Gastrocnemius medialis (tissue), 4 donors: ENCODE measurements at regions not wholly inside any gene's neighbourhood (a gene's known extent, or its start where the extent isn't known, plus 50 kb on each side); places are given as distances from the start of the nearest gene placed in this dataset.

Experiments
- ATAC-seq, 2 donors: fragments of 150-250 bp; one replicate each; pipeline ENCODE4 v1.9.1; 2016
- DNase-seq, 2 donors: peaks; one replicate each; pipeline ENCODE4 v3.0.0-alpha.2; 2019
- H3K27ac ChIP-seq, 4 donors: fragments of 200-600 bp; sonication (generic); 1 replicate in 1 of 4; 2 replicates in 3 of 4; pipeline ENCODE4 v1.5.1; 2016 to 2018; ENCODE audit warnings: mild to moderate bottlenecking in 2 of 4, moderate library complexity in 1 of 4
- H3K27me3 ChIP-seq, 3 donors: fragments of 200-600 bp; sonication (generic) in 2 of 3; 1 replicate in 1 of 3; 2 replicates in 2 of 3; pipeline versions ENCODE4 v1.5.1 to v1.6.0; 2016 to 2019; ENCODE audit warnings: mild to moderate bottlenecking in 1 of 3, moderate library complexity in 1 of 3
- H3K36me3 ChIP-seq, 2 donors: fragments of 200-600 bp; sonication (generic) in 1 of 2; one replicate each; pipeline ENCODE4 v1.5.1; 2017 to 2018
- H3K4me1 ChIP-seq, 2 donors: fragments of 200-600 bp; sonication (generic) in 1 of 2; one replicate each; pipeline ENCODE4 v1.5.1; 2016 to 2017; ENCODE audit warnings: mild to moderate bottlenecking in 2 of 2
- H3K4me3 ChIP-seq, 4 donors: fragments of 200-600 bp; sonication (generic) in 3 of 4; 1 replicate in 1 of 4; 2 replicates in 3 of 4; pipeline ENCODE4 v1.5.1; 2016 to 2019; ENCODE audit warnings: mild to moderate bottlenecking in 2 of 4
- H3K9me3 ChIP-seq, 3 donors: fragments of 200-600 bp; sonication (generic) in 2 of 3; 1 replicate in 1 of 3; 2 replicates in 2 of 3; pipeline ENCODE4 v1.5.1; 2016 to 2019
- CTCF ChIP-seq, 5 experiments: fragments of 450-650 bp in 3 of 5; fragments of 200-600 bp in 2 of 5; sonication (generic) in 2 of 5; IDR thresholded peaks in 4 of 5; conservative IDR thresholded peaks in 1 of 5; 1 replicate in 4 of 5; 2 replicates in 1 of 5; pipeline ENCODE4 v1.5.1; 2016 to 2019; ENCODE audit warnings: antibody characterized with exemption in 5 of 5, mild to moderate bottlenecking in 3 of 5, moderate library complexity in 3 of 5
- POLR2A ChIP-seq, 2 donors: fragments of 450-650 bp; IDR thresholded peaks; one replicate each; pipeline ENCODE4 v1.6.1; 2017; ENCODE audit warnings: antibody characterized with exemption in 2 of 2, mild to moderate bottlenecking in 2 of 2, moderate library complexity in 2 of 2
- in situ Hi-C, 4 donors: fragments of 200-750 bp; cut with MboI; loops; one replicate each; pipeline versions ENCODE4 v1.15.0 to v1.8.0; 2017; ENCODE audit warnings: low sequenced_read_pairs in 4 of 4
- intact Hi-C: fragments of 100-400 bp; cut with DNase I; formaldehyde crosslinking; loops from one replicate; pipeline ENCODE4 v1.15.1; 2023; ENCODE audit warnings: low total_unique reads

GRCh38 chr4:20487446-20487845 lies 212.8 kb upstream of the PACRGL start:
- in situ Hi-C loops (no loop called here), intact Hi-C loops (no loop called here)
- no peaks in the 10 kb centered on the region for H3K36me3 ChIP-seq
- H3K4me3 ChIP-seq, result no peak overlapping the region
- H3K4me1 ChIP-seq, result no peaks in the 10 kb centered on the region
- no peak for TF ChIP-seq POLR2A (IDR thresholded peaks at IDR 0.05)
- no peak for TF ChIP-seq CTCF (IDR thresholded peaks at IDR 0.05 in 4 of 5, conservative IDR thresholded peaks at IDR 0.05 in 1 of 5)
- H3K27me3 ChIP-seq, result no peaks in the 10 kb centered on the region
- DNase-seq, result no peak
- no peak for ATAC-seq
- no peak overlapping the region for H3K27ac ChIP-seq
- no peaks in the 10 kb centered on the region for H3K9me3 ChIP-seq

- Histone ChIP-seq H3K4me3 (no peak overlapping the region), H3K36me3 (no peaks in the 10 kb centered on the region), H3K27me3 (no peaks in the 10 kb centered on the region), H3K9me3 (no peaks in the 10 kb centered on the region), H3K4me1 (no peaks in the 10 kb centered on the region), H3K27ac (no peak overlapping the region)
- intact Hi-C loops (no loop called here), in situ Hi-C loops (no loop called here)
- ATAC-seq (no peak), DNase-seq (no peak)
- TF ChIP-seq POLR2A (IDR thresholded peaks at IDR 0.05) (no peak), CTCF (IDR thresholded peaks at IDR 0.05 in 4 of 5, conservative IDR thresholded peaks at IDR 0.05 in 1 of 5) (no peak)
Measured at GRCh38 chr4:20487852-20488251, 212.4 kb upstream of the PACRGL start.

- ATAC-seq, result no peak
- Histone ChIP-seq H3K4me1 (no peaks in the 10 kb centered on the region), H3K4me3 (no peak overlapping the region), H3K27ac (no peak overlapping the region), H3K9me3 (no peaks in the 10 kb centered on the region), H3K27me3 (no peaks in the 10 kb centered on the region), H3K36me3 (no peaks in the 10 kb centered on the region)
- DNase-seq, result no peak
- intact Hi-C loops, result no loop called here
- in situ Hi-C loops, result no loop called here
- TF ChIP-seq POLR2A (IDR thresholded peaks at IDR 0.05) (no peak), CTCF (IDR thresholded peaks at IDR 0.05 in 4 of 5, conservative IDR thresholded peaks at IDR 0.05 in 1 of 5) (peak in 1 of 5 experiments; percentile 14)
Measured at GRCh38 chr4:20490734-20491133, 209.5 kb upstream of the PACRGL start.

- in situ Hi-C loops (no loop called here), intact Hi-C loops (no loop called here)
- Histone ChIP-seq H3K9me3 (no peaks in the 10 kb centered on the region), H3K36me3 (no peaks in the 10 kb centered on the region), H3K4me1 (no peaks in the 10 kb centered on the region), H3K27me3 (no peaks in the 10 kb centered on the region), H3K27ac (no peak overlapping the region), H3K4me3 (no peak overlapping the region)
- DNase-seq, result no peak
- no peak for ATAC-seq
- TF ChIP-seq POLR2A (IDR thresholded peaks at IDR 0.05), result no peak
- TF ChIP-seq CTCF (IDR thresholded peaks at IDR 0.05 in 4 of 5, conservative IDR thresholded peaks at IDR 0.05 in 1 of 5), result no peak
Measured at GRCh38 chr4:20493761-20494353, 206.4 kb upstream of the PACRGL start.

GRCh38 chr4:20496068-20496467 lies 204.2 kb upstream of the PACRGL start:
- Histone ChIP-seq H3K9me3 (no peaks in the 10 kb centered on the region), H3K36me3 (no peaks in the 10 kb centered on the region), H3K27ac (no peak overlapping the region), H3K27me3 (no peaks in the 10 kb centered on the region), H3K4me3 (no peak overlapping the region), H3K4me1 (no peaks in the 10 kb centered on the region)
- TF ChIP-seq CTCF (IDR thresholded peaks at IDR 0.05 in 4 of 5, conservative IDR thresholded peaks at IDR 0.05 in 1 of 5) (no peak), POLR2A (IDR thresholded peaks at IDR 0.05) (no peak)
- in situ Hi-C loops, result no loop called here
- no peak for DNase-seq
- intact Hi-C loops, result no loop called here
- no peak for ATAC-seq
